Amygdala (tissue), 56 donors: ENCODE measurements at regions not wholly inside any gene's neighbourhood (a gene's known extent, or its start where the extent isn't known, plus 50 kb on each side); places are given as distances from the start of the nearest gene placed in this dataset.
"Not testable (repeated sequence)": the region's sequence is repeated elsewhere in the genome, so short reads cannot be mapped to it uniquely, and the experiment has no call there.

ENCODE experiments used
- DNase-seq, 56 donors: peaks; one replicate each; lab custom pipeline; 2025; lab: John Stamatoyannopoulos, UW

GRCh38 chr6:169085466-169085865 is 168.2 kb downstream of the THBS2 start:
- DNase-seq: no peak

- not testable (repeated sequence) for DNase-seq
Observed at GRCh38 chr6:169084557-169084956, 169.1 kb downstream of the THBS2 start.

- DNase-seq: no peak
Observed at GRCh38 chr6:169084067-169084466, 169.6 kb downstream of the THBS2 start.

GRCh38 chr6:169083508-169083874 is 170.2 kb downstream of the THBS2 start:
- DNase-seq: no peak

GRCh38 chr6:169082817-169083507 is 170.7 kb downstream of the THBS2 start:
- no peak for DNase-seq

GRCh38 chr6:169082093-169082492 is 171.6 kb downstream of the THBS2 start:
- no peak for DNase-seq

- DNase-seq: no peak
Observed at GRCh38 chr6:169081248-169081647, 172.4 kb downstream of the THBS2 start.

- DNase-seq: no peak
Observed at GRCh38 chr6:169079650-169080049, 174.0 kb downstream of the THBS2 start.

GRCh38 chr6:169078399-169079145 is 175.1 kb downstream of the THBS2 start:
- DNase-seq: no peak

- no peak for DNase-seq
Observed at GRCh38 chr6:169075915-169076654, 177.6 kb downstream of the THBS2 start.

GRCh38 chr6:169075211-169075914 is 178.3 kb downstream of the THBS2 start:
- DNase-seq: no peak

GRCh38 chr6:169074526-169074925 is 179.1 kb downstream of the THBS2 start:
- DNase-seq: no peak

GRCh38 chr6:169073311-169073710 is 180.3 kb downstream of the THBS2 start:
- DNase-seq: no peak

- no peak for DNase-seq
Observed at GRCh38 chr6:169072127-169073042, 181.3 kb downstream of the THBS2 start.

GRCh38 chr6:169071394-169071793 is 182.3 kb downstream of the THBS2 start:
- no peak for DNase-seq

- DNase-seq: no peak
Observed at GRCh38 chr6:169070506-169071176, 183.0 kb downstream of the THBS2 start.

- DNase-seq: no peak
Observed at GRCh38 chr6:169069356-169069755, 184.3 kb downstream of the THBS2 start.

- no peak for DNase-seq
Observed at GRCh38 chr6:169064194-169064593, 189.5 kb downstream of the THBS2 start.

GRCh38 chr6:169062272-169062671 is 191.4 kb downstream of the THBS2 start:
- no peak for DNase-seq
